ENCODE measurements at regions not wholly inside any gene's neighbourhood (a gene's known extent, or its start where the extent isn't known, plus 50 kb on each side); places are given as distances from the start of the nearest gene placed in this dataset.

- Histone ChIP-seq H3K4me3 (ENCODE audit: low read depth in 1 of 2, low read length in 2 of 2) (no peak overlapping the region), H3K36me3 (ENCODE audit: control insufficient read depth in 1 of 2, insufficient read depth in 2 of 2, low read length in 2 of 2) (no peaks in the 10 kb centered on the region), H3K4me1 (ENCODE audit: control insufficient read depth in 1 of 2, insufficient read depth in 2 of 2, low read length in 2 of 2) (peaks cover 4 to 11% of the 10 kb centered on the region in 2 donors), H3K9me3 (ENCODE audit: control insufficient read depth in 1 of 2, low read length in 2 of 2) (no peaks in the 10 kb centered on the region), H3K27ac (ENCODE audit: low read length) (no peak overlapping the region), H3K27me3 (ENCODE audit: low read depth, low read length) (no peaks in the 10 kb centered on the region)
Measured at GRCh38 chr5:68423154-68423811, 207.7 kb downstream of the PIK3R1 start.

- H3K36me3 ChIP-seq (ENCODE audit: control insufficient read depth in 1 of 2, insufficient read depth in 2 of 2, low read length in 2 of 2) = no peaks in the 10 kb centered on the region
- peaks cover under 1 to 11% of the 10 kb centered on the region in 2 donors for H3K4me1 ChIP-seq (ENCODE audit: control insufficient read depth in 1 of 2, insufficient read depth in 2 of 2, low read length in 2 of 2)
- H3K27ac ChIP-seq (ENCODE audit: low read length) = no peak overlapping the region
- no peaks in the 10 kb centered on the region for H3K9me3 ChIP-seq (ENCODE audit: control insufficient read depth in 1 of 2, low read length in 2 of 2)
- no peaks in the 10 kb centered on the region for H3K27me3 ChIP-seq (ENCODE audit: low read depth, low read length)
- no peak overlapping the region for H3K4me3 ChIP-seq (ENCODE audit: low read depth in 1 of 2, low read length in 2 of 2)
Measured at GRCh38 chr5:68424799-68425537, 209.4 kb downstream of the PIK3R1 start.

- H3K4me1 ChIP-seq (ENCODE audit: control insufficient read depth in 1 of 2, insufficient read depth in 2 of 2, low read length in 2 of 2) = peaks cover 0 to 6% of the 10 kb centered on the region in 2 donors
- H3K27me3 ChIP-seq (ENCODE audit: low read depth, low read length) = no peaks in the 10 kb centered on the region
- no peak overlapping the region for H3K27ac ChIP-seq (ENCODE audit: low read length)
- no peaks in the 10 kb centered on the region for H3K36me3 ChIP-seq (ENCODE audit: control insufficient read depth in 1 of 2, insufficient read depth in 2 of 2, low read length in 2 of 2)
- H3K9me3 ChIP-seq (ENCODE audit: control insufficient read depth in 1 of 2, low read length in 2 of 2) = no peaks in the 10 kb centered on the region
- H3K4me3 ChIP-seq (ENCODE audit: low read depth in 1 of 2, low read length in 2 of 2) = no peak overlapping the region
Measured at GRCh38 chr5:68426586-68426985, 211.0 kb downstream of the PIK3R1 start.

DNA sequence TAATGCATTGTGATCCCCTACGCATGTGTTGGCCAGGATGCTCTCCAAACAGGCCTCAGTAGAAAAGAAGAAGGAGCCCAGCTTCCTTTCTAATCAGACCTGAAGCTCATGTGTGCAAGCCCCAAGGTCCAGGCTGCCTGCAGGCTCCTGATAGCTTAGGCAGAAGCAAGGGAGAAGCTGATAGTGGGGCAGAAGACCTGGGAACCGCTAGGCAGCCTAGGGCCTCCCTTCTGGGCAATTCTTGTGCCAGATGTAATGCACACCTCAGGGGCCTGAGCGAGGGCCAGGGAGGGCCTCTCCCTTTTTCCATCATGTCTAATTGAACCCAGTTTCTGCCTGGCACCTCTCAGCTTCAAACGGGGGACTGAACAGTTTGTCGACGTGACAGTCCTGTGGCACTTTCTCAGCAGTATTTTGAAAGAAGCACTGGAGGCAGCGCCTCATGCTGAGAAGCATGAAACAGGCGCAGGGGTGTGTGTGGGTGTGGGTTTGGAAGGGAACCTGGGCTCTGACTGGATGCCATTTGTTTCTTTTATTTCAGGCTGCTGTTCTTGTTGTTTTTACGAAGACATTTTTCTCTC is 212.8 kb downstream of the PIK3R1 start:
- Histone ChIP-seq H3K36me3 (ENCODE audit: control insufficient read depth in 1 of 2, insufficient read depth in 2 of 2, low read length in 2 of 2) (no peaks in the 10 kb centered on the region), H3K27me3 (ENCODE audit: low read depth, low read length) (no peaks in the 10 kb centered on the region), H3K4me1 (ENCODE audit: control insufficient read depth in 1 of 2, insufficient read depth in 2 of 2, low read length in 2 of 2) (peaks cover 0 to 6% of the 10 kb centered on the region in 2 donors), H3K9me3 (ENCODE audit: control insufficient read depth in 1 of 2, low read length in 2 of 2) (no peaks in the 10 kb centered on the region), H3K27ac (ENCODE audit: low read length) (no peak overlapping the region), H3K4me3 (ENCODE audit: low read depth in 1 of 2, low read length in 2 of 2) (no peak overlapping the region)

GRCh38 chr5:68429510-68429909 is 214.0 kb downstream of the PIK3R1 start:
- H3K9me3 ChIP-seq (ENCODE audit: control insufficient read depth in 1 of 2, low read length in 2 of 2) = no peaks in the 10 kb centered on the region
- no peak overlapping the region for H3K27ac ChIP-seq (ENCODE audit: low read length)
- H3K36me3 ChIP-seq (ENCODE audit: control insufficient read depth in 1 of 2, insufficient read depth in 2 of 2, low read length in 2 of 2) = no peaks in the 10 kb centered on the region
- no peaks in the 10 kb centered on the region for H3K27me3 ChIP-seq (ENCODE audit: low read depth, low read length)
- H3K4me3 ChIP-seq (ENCODE audit: low read depth in 1 of 2, low read length in 2 of 2) = no peak overlapping the region
- H3K4me1 ChIP-seq (ENCODE audit: control insufficient read depth in 1 of 2, insufficient read depth in 2 of 2, low read length in 2 of 2) = peaks cover 0 to 6% of the 10 kb centered on the region in 2 donors

GRCh38 chr5:68430279-68430678 is 214.7 kb downstream of the PIK3R1 start:
- Histone ChIP-seq H3K36me3 (ENCODE audit: control insufficient read depth in 1 of 2, insufficient read depth in 2 of 2, low read length in 2 of 2) (no peaks in the 10 kb centered on the region), H3K4me1 (ENCODE audit: control insufficient read depth in 1 of 2, insufficient read depth in 2 of 2, low read length in 2 of 2) (peaks cover 0 to 2% of the 10 kb centered on the region in 2 donors), H3K27ac (ENCODE audit: low read length) (no peak overlapping the region), H3K9me3 (ENCODE audit: control insufficient read depth in 1 of 2, low read length in 2 of 2) (no peaks in the 10 kb centered on the region), H3K4me3 (ENCODE audit: low read depth in 1 of 2, low read length in 2 of 2) (no peak overlapping the region), H3K27me3 (ENCODE audit: low read depth, low read length) (no peaks in the 10 kb centered on the region)

GRCh38 chr5:68431186-68431585 is 215.6 kb downstream of the PIK3R1 start:
- Histone ChIP-seq H3K9me3 (ENCODE audit: control insufficient read depth in 1 of 2, low read length in 2 of 2) (no peaks in the 10 kb centered on the region), H3K27me3 (ENCODE audit: low read depth, low read length) (no peaks in the 10 kb centered on the region), H3K27ac (ENCODE audit: low read length) (no peak overlapping the region), H3K4me1 (ENCODE audit: control insufficient read depth in 1 of 2, insufficient read depth in 2 of 2, low read length in 2 of 2) (no peaks in the 10 kb centered on the region), H3K4me3 (ENCODE audit: low read depth in 1 of 2, low read length in 2 of 2) (no peak overlapping the region), H3K36me3 (ENCODE audit: control insufficient read depth in 1 of 2, insufficient read depth in 2 of 2, low read length in 2 of 2) (no peaks in the 10 kb centered on the region)

- H3K4me3 ChIP-seq (ENCODE audit: low read depth in 1 of 2, low read length in 2 of 2) = no peak overlapping the region
- no peaks in the 10 kb centered on the region for H3K27me3 ChIP-seq (ENCODE audit: low read depth, low read length)
- no peaks in the 10 kb centered on the region for H3K9me3 ChIP-seq (ENCODE audit: control insufficient read depth in 1 of 2, low read length in 2 of 2)
- no peaks in the 10 kb centered on the region for H3K36me3 ChIP-seq (ENCODE audit: control insufficient read depth in 1 of 2, insufficient read depth in 2 of 2, low read length in 2 of 2)
- H3K27ac ChIP-seq (ENCODE audit: low read length) = no peak overlapping the region
- H3K4me1 ChIP-seq (ENCODE audit: control insufficient read depth in 1 of 2, insufficient read depth in 2 of 2, low read length in 2 of 2) = no peaks in the 10 kb centered on the region
Measured at GRCh38 chr5:68431601-68432337, 216.2 kb downstream of the PIK3R1 start.

DNA sequence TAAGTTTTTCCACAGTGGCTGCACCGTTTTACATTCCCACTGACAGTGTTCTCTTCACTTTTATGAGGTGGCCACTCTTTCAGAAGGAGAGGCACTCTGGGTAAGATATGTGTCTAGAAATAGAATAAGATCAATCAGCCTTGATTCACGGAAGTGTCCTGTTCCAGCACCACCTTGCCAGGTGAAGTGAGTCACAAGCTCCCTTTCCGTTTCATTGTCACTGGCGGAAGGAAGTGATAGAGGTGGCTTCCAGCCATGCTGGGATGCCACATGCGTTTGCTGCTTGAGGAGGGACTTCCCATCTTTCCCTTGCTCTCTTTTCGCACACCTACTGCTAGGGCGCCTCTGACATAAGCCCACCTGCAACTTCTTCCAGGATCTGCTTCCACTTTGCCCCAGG is 217.1 kb downstream of the PIK3R1 start:
- no peak overlapping the region for H3K27ac ChIP-seq (ENCODE audit: low read length)
- H3K4me3 ChIP-seq (ENCODE audit: low read depth in 1 of 2, low read length in 2 of 2) = no peak overlapping the region
- no peaks in the 10 kb centered on the region for H3K27me3 ChIP-seq (ENCODE audit: low read depth, low read length)
- H3K4me1 ChIP-seq (ENCODE audit: control insufficient read depth in 1 of 2, insufficient read depth in 2 of 2, low read length in 2 of 2) = no peaks in the 10 kb centered on the region
- H3K9me3 ChIP-seq (ENCODE audit: control insufficient read depth in 1 of 2, low read length in 2 of 2) = no peaks in the 10 kb centered on the region
- no peaks in the 10 kb centered on the region for H3K36me3 ChIP-seq (ENCODE audit: control insufficient read depth in 1 of 2, insufficient read depth in 2 of 2, low read length in 2 of 2)

GRCh38 chr5:68433526-68433922 is 218.0 kb downstream of the PIK3R1 start:
- Histone ChIP-seq H3K4me1 (ENCODE audit: control insufficient read depth in 1 of 2, insufficient read depth in 2 of 2, low read length in 2 of 2) (no peaks in the 10 kb centered on the region), H3K27me3 (ENCODE audit: low read depth, low read length) (no peaks in the 10 kb centered on the region), H3K9me3 (ENCODE audit: control insufficient read depth in 1 of 2, low read length in 2 of 2) (no peaks in the 10 kb centered on the region), H3K36me3 (ENCODE audit: control insufficient read depth in 1 of 2, insufficient read depth in 2 of 2, low read length in 2 of 2) (no peaks in the 10 kb centered on the region), H3K4me3 (ENCODE audit: low read depth in 1 of 2, low read length in 2 of 2) (no peak overlapping the region), H3K27ac (ENCODE audit: low read length) (peak overlapping the region; percentile 25)
